Keratinocyte (primary cell): ENCODE measurements at regions not wholly inside any gene's neighbourhood (a gene's known extent, or its start where the extent isn't known, plus 50 kb on each side); places are given as distances from the start of the nearest gene placed in this dataset.
"Not testable (repeated sequence)": the region's sequence is repeated elsewhere in the genome, so short reads cannot be mapped to it uniquely, and the experiment has no call there.

Experiments
- DNase-seq: peaks from one replicate; pipeline ENCODE4 v3.0.0-alpha.2; 2011; ENCODE audit warnings: low read depth, missing footprints, low spot score
- FAIRE-seq: peaks from 2 replicates; lab custom pipeline; 2011; peaks lifted over from hg19 to GRCh38; lab: Jason Lieb, UNC
- H2AFZ ChIP-seq: 2 replicates; pipeline ENCODE4 v1.6.0; 2012; ENCODE audit warnings: low read length, control low read depth, inconsistent platforms; ENCODE audit not compliant: control insufficient read depth
- H3K27ac ChIP-seq: 2 replicates; pipeline ENCODE4 v1.5.1; 2011; ENCODE audit warnings: low read length; ENCODE audit not compliant: control insufficient read depth, insufficient read depth
- H3K27me3 ChIP-seq: 3 replicates; pipeline ENCODE4 v1.6.0; 2011; ENCODE audit warnings: low read length; ENCODE audit not compliant: control insufficient read depth, insufficient read depth; ENCODE audit errors: extremely low read depth
- H3K36me3 ChIP-seq, 2 experiments: 2 replicates in 1 of 2; 3 replicates in 1 of 2; pipeline ENCODE4 v1.5.1; 2011; ENCODE audit warnings: low read length in 2 of 2, mild to moderate bottlenecking in 1 of 2; ENCODE audit not compliant: control insufficient read depth in 2 of 2, insufficient read depth in 2 of 2; ENCODE audit errors: extremely low read depth in 1 of 2
- H3K4me1 ChIP-seq: 3 replicates; pipeline ENCODE4 v1.5.1; 2011; ENCODE audit warnings: low read length; ENCODE audit not compliant: control insufficient read depth, insufficient read depth; ENCODE audit errors: extremely low read depth
- H3K4me2 ChIP-seq: 3 replicates; pipeline ENCODE4 v1.6.0; 2011; ENCODE audit warnings: low read depth, low read length; ENCODE audit not compliant: control insufficient read depth, insufficient read depth; ENCODE audit errors: extremely low read depth
- H3K4me3 ChIP-seq, 3 experiments: fragments of 200-600 bp in 1 of 3; sonication (generic) in 1 of 3; 2 replicates in 2 of 3; 3 replicates in 1 of 3; pipeline ENCODE4 v1.5.1; 2011 to 2016; ENCODE audit warnings: low read length in 3 of 3, mild to moderate bottlenecking in 3 of 3, control low read depth in 2 of 3, inconsistent platforms in 1 of 3, low read depth in 1 of 3, mixed read lengths in 1 of 3, mixed run types in 1 of 3, moderate library complexity in 1 of 3; ENCODE audit not compliant: control insufficient read depth in 2 of 3, insufficient read depth in 2 of 3; ENCODE audit errors: extremely low read depth in 1 of 3
- H3K79me2 ChIP-seq: 2 replicates; pipeline ENCODE4 v1.6.0; 2012; ENCODE audit warnings: low read length; ENCODE audit not compliant: control insufficient read depth, insufficient read depth
- H3K9ac ChIP-seq: 3 replicates; pipeline ENCODE4 v1.6.0; 2011; ENCODE audit warnings: low read length; ENCODE audit not compliant: control insufficient read depth, insufficient read depth; ENCODE audit errors: extremely low read depth
- H3K9me1 ChIP-seq: 3 replicates; pipeline ENCODE4 v1.6.0; 2011; ENCODE audit warnings: low read length; ENCODE audit not compliant: control insufficient read depth, insufficient read depth; ENCODE audit errors: extremely low read depth
- H3K9me3 ChIP-seq: 2 replicates; pipeline ENCODE4 v1.5.1; 2012; ENCODE audit warnings: low read depth, low read length; ENCODE audit not compliant: control insufficient read depth
- H4K20me1 ChIP-seq: 3 replicates; pipeline ENCODE4 v1.6.0; 2011; ENCODE audit warnings: low read length; ENCODE audit not compliant: control insufficient read depth, insufficient read depth; ENCODE audit errors: extremely low read depth
- EZH2 ChIP-seq: IDR thresholded peaks from one replicate; pipeline ENCODE4 v1.6.1; 2012; ENCODE audit warnings: inconsistent platforms, mild to moderate bottlenecking, low read length, moderate library complexity
- dilution Hi-C: fragments of 300-500 bp; cut with MboI; formaldehyde crosslinking; loops from one replicate; pipeline ENCODE4 v1.7.0; 2020; ENCODE audit warnings: low sequenced_read_pairs; ENCODE audit not compliant: extremely low pct_ligation_motif_present
- TF ChIP-seq, protein P1 (sequence below), 3 experiments: IDR thresholded peaks in 1 of 3; conservative IDR thresholded peaks in 1 of 3; optimal IDR thresholded peaks in 1 of 3; 2 replicates in 2 of 3; 3 replicates in 1 of 3; pipeline versions ENCODE3 to v1.5.1; 2011; ENCODE audit warnings: low read length in 3 of 3, mild to moderate bottlenecking in 3 of 3, moderate library complexity in 2 of 3, control low read depth in 1 of 3, inconsistent platforms in 1 of 3; ENCODE audit not compliant: insufficient read depth in 2 of 3; ENCODE audit errors: extremely low read depth in 1 of 3

DNA sequence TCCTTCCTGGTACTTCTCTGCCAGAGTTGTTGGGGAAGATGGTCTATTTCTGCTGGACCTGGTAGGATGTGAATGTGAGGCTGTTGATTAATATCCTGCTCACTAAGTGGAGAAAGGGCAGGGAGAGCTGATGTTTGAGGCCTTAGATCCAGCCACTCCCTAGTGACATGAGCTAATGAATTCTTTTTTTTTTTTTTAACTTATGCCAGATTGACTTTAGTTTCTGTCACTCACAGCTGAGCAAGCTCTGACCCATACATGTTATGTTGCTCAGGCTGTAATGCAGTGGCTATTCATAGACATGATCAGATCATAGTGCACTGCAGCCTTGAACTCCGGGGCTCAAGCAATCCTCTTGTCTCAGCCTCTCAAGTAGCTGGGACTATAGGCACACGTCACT lies 75.1 kb upstream of the SPRY4 start:
- TF ChIP-seq EZH2 = no peak
- TF ChIP-seq, protein P1, sequence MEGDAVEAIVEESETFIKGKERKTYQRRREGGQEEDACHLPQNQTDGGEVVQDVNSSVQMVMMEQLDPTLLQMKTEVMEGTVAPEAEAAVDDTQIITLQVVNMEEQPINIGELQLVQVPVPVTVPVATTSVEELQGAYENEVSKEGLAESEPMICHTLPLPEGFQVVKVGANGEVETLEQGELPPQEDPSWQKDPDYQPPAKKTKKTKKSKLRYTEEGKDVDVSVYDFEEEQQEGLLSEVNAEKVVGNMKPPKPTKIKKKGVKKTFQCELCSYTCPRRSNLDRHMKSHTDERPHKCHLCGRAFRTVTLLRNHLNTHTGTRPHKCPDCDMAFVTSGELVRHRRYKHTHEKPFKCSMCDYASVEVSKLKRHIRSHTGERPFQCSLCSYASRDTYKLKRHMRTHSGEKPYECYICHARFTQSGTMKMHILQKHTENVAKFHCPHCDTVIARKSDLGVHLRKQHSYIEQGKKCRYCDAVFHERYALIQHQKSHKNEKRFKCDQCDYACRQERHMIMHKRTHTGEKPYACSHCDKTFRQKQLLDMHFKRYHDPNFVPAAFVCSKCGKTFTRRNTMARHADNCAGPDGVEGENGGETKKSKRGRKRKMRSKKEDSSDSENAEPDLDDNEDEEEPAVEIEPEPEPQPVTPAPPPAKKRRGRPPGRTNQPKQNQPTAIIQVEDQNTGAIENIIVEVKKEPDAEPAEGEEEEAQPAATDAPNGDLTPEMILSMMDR (optimal IDR thresholded peaks at IDR 0.05 in 1 of 3, IDR thresholded peaks at IDR 0.05 in 1 of 3, conservative IDR thresholded peaks at IDR 0.05 in 1 of 3; ENCODE audit: extremely low read depth in 1 of 3, insufficient read depth in 2 of 3, low read length in 3 of 3) = no peak
- H3K27ac ChIP-seq = no peak overlapping the region
- no peak overlapping the region for H3K9ac ChIP-seq
- H3K36me3 ChIP-seq = no peaks in the 10 kb centered on the region
- H2AFZ ChIP-seq = no peak overlapping the region
- no peaks in the 10 kb centered on the region for H3K27me3 ChIP-seq
- dilution Hi-C loops = no loop called here
- H4K20me1 ChIP-seq = no peaks in the 10 kb centered on the region
- no peaks in the 10 kb centered on the region for H3K79me2 ChIP-seq
- FAIRE-seq (no peak), DNase-seq (no peak)
- no peak overlapping the region for H3K4me2 ChIP-seq
- H3K4me3 ChIP-seq = no peak overlapping the region
- H3K9me3 ChIP-seq = no peaks in the 10 kb centered on the region
- peaks cover 14% of the 10 kb centered on the region for H3K4me1 ChIP-seq
- H3K9me1 ChIP-seq = no peaks in the 10 kb centered on the region

DNA sequence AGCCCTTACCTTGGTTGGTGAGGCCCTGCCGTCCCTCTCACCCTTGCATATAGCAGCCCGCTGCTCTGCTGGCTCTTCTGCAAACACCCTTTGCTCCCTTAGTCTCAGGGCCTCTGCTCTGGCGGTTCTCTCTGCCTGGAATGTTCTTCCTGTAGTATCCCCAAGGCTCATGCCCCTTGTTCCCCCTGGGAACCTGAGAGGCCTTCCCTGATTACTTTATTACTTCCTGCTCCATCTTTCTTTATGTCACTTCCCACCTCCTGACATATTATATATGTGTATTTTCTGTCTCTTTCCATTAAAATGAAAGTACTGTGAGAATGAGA lies 73.9 kb upstream of the SPRY4 start:
- Histone ChIP-seq H3K9me1 (no peaks in the 10 kb centered on the region), H3K4me3 (no peak overlapping the region), H3K4me1 (peaks cover 5% of the 10 kb centered on the region), H4K20me1 (no peaks in the 10 kb centered on the region), H2AFZ (no peak overlapping the region), H3K36me3 (no peaks in the 10 kb centered on the region), H3K9me3 (no peaks in the 10 kb centered on the region), H3K27me3 (no peaks in the 10 kb centered on the region), H3K79me2 (no peaks in the 10 kb centered on the region), H3K27ac (no peak overlapping the region), H3K9ac (no peak overlapping the region), H3K4me2 (no peak overlapping the region)
- dilution Hi-C loops = no loop called here
- no peak for TF ChIP-seq EZH2
- TF ChIP-seq, protein P1 (optimal IDR thresholded peaks at IDR 0.05 in 1 of 3, IDR thresholded peaks at IDR 0.05 in 1 of 3, conservative IDR thresholded peaks at IDR 0.05 in 1 of 3; ENCODE audit: extremely low read depth in 1 of 3, insufficient read depth in 2 of 3, low read length in 3 of 3) = no peak
- FAIRE-seq (no peak), DNase-seq (no peak)

DNA sequence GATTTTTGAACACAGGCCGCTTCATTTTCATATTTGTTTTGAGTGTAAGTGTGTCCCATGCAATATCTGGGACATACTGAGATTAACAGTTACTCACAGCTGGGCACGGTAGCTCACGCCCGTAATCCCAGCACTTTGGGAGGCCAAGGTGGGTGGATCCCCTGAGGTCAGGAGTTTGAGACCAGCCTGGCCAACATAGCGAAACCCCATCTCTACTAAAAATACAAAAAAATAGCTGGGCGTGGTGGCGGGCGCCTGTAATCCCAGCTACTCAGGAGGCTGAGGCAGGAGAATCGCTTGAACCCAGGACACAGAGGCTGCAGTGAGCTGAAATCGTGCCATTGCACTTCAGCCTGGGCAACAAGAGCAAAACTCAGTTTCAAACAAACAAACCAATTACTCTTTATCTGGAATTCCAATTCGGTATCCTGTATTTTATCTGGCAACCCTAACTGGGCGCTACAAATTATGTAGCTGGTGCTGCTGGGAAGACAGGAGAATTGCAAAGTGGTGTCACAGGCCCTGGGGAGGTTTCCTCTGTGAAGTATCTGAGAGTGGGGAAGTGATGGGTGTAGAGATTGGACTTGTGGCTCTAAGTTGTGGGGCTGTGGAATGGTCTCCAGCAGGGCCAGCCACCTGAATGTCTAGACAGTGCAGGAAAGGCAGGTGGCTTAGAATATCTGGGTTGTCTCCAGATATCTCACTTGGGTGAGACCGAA lies 73.3 kb upstream of the SPRY4 start:
- FAIRE-seq, H3K4me1 ChIP-seq, dilution Hi-C loops, H4K20me1 ChIP-seq, H3K9me1 ChIP-seq, H3K36me3 ChIP-seq, H3K27ac ChIP-seq, H3K9ac ChIP-seq, H3K79me2 ChIP-seq, H2AFZ ChIP-seq, H3K9me3 ChIP-seq, DNase-seq, H3K4me3 ChIP-seq, H3K27me3 ChIP-seq, H3K4me2 ChIP-seq: not testable (repeated sequence)
